Activated CD4-positive, alpha-beta T cell treated with anti-CD3 and anti-CD28 coated beads, Interleukin-2, Interleukin-4, amounts not matched to agents 100 ng/mL and 50 ng/mL, durations not matched to agents 16 hours and 8 hours (primary cell): ENCODE measurements at regions not wholly inside any gene's neighbourhood (a gene's known extent, or its start where the extent isn't known, plus 50 kb on each side); places are given as distances from the start of the nearest gene placed in this dataset.
"Not testable (repeated sequence)": the region's sequence is repeated elsewhere in the genome, so short reads cannot be mapped to it uniquely, and the experiment has no call there.

Source experiments
- DNase-seq: peaks from one replicate; pipeline ENCODE4 v3.0.0-alpha.2; 2020; ENCODE audit warnings: low spot score

DNA sequence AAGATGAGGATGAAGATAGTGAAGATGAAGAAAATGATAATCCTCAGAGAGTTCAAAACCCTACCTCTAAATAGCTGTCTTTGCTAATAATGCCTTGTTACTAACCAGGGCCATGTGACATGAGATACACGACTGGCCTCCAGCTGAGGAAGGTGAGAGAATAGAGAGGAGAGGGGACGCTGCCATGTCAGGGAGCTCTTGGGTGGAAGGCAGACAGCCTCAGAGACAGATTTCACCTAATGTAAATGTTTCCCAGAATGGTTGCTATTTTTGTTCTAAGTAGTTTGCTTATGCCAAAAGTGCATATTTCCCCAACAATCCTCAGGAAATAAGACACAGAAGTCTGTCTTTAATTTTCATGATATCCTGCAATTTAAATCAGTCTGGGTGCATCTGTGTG, 138.4 kb downstream of the ELOVL4 start:
- DNase-seq = no peak

- DNase-seq = not testable (repeated sequence)
Measured at GRCh38 chr6:79806661-79807060, 140.7 kb downstream of the ELOVL4 start.

- no peak for DNase-seq
Measured at GRCh38 chr6:79804732-79805131, 142.6 kb downstream of the ELOVL4 start.

DNA sequence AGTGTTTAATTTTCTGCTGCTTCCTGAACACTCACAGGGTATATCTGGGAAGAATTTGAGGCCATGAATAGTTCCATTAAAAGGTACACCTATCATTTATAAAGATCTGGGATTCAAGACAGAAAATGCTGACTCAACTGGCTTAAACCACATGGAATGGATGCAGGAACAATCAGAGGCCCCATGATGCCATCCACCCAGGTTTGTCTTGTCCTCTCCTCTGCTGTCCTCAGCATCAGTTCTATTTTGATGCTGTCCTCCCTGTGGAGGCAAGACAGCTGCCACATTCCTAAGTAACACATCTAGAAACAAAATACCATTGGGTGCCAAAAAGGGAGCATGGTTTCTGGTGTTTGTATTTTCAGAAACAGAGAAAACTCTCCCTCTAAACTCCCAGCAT, 143.4 kb downstream of the ELOVL4 start:
- DNase-seq = no peak

GRCh38 chr6:79802657-79803300, 144.6 kb downstream of the ELOVL4 start:
- DNase-seq = no peak

DNA sequence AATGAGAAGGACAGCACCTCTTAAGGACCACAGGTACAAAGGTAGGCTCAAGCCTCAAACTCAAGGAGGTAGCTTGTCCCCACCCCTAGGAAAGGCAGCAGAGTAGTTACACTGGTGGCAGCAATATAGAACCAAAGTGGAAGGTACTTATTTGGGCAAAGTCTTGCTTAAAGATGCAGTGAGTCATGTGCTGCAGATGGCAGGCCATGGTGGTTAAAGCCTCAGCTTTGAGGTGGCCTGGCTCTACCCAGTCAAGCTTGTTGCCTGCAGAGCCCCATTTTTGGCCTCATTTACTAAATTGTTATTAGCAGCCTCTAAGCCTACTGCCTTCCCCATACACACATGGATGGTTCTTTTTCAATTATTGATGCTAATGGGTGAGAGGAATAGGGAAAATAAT, 146.0 kb downstream of the ELOVL4 start:
- DNase-seq = no peak

GRCh38 chr6:79798841-79799240, 148.5 kb downstream of the ELOVL4 start:
- DNase-seq = no peak

DNA sequence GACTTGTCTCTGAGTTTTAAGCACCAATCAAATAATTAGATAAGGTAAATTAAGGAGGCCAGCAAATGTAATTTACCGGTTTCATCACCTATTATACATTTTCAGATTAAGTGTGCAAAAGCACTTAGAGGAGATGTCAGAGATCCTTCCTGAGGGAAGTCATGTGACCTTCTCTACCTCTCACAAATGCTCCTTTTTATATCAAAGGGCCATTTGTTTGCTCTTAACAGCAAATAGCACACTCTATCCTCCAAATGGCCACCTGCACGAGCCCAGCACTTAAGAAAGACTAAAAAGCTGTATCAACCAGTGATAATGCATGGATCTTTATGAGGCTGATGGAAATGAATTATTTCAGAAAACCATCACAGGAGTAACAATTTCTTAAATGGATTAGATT, 149.4 kb downstream of the ELOVL4 start:
- DNase-seq = no peak

DNA sequence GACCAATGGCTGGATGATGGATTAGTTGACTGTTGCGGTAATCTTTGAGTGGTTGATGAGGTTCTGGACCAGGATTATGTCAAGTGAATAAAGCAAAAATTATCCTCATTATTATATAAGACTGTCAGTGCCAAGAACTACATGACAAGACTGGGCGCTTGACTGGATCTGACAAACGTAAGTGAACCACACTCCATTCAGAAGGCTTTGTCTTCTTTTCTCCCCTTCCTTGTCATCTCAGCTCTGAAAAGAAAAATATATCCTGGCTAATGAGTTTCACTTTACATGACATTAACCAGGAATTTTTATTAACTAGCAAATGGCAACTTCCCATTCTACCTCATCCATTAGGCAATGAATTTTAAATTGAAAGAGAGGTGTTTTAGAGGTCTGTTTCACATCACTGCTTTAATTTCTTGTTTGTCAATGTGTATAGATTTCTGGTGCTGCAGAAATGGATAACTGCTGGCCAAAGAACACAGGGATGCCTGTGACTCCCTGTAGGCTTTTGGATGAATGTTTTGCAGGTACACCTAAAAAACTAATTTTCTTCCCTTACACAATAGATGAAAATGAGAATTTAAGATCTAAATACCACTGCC, 150.1 kb downstream of the ELOVL4 start:
- DNase-seq = no peak

DNA sequence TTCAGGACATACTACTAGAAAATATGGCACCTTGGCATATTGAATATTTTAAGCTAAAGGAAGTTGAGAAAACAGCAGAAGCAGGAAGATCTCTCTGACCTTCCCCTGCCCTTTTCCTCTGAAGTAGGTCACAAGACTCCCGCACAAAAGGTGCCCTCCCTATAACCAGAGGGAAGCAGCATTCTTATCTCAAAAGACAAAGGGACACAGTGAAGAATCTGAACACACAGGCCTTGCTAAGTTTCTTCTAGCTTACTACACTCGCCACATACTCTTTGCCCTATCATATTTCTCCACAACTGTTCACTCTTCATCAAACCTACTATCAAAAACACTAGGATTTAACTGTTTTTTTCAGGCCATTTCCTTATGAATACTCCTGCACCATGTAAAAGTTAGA, 151.2 kb downstream of the ELOVL4 start:
- DNase-seq = no peak

- DNase-seq = no peak
Measured at GRCh38 chr6:79789896-79790295, 157.5 kb downstream of the ELOVL4 start.

DNA sequence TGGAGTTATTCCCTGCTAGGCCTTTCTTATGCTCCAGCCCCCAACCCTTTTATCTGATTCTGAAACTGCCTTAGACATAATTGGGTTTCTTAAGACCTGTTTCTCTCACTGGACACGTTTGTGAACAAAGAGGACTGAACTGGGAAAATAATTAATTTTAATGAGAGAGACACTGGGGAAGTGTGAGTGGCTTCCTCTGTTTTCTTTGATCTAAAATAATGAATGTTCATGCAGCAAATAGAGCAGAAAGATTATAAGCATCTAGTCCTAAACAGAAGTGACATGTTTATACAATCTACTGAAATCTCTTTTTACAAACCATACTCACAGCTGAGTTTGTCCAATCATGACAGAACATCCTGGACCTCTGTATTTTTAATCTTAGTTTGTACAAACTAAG, 157.6 kb downstream of the SH3BGRL2 start:
- DNase-seq = no peak

GRCh38 chr6:79787626-79788025, 156.5 kb downstream of the SH3BGRL2 start:
- no peak for DNase-seq

- DNase-seq = no peak
Measured at GRCh38 chr6:79784395-79784753, 153.2 kb downstream of the SH3BGRL2 start.

DNA sequence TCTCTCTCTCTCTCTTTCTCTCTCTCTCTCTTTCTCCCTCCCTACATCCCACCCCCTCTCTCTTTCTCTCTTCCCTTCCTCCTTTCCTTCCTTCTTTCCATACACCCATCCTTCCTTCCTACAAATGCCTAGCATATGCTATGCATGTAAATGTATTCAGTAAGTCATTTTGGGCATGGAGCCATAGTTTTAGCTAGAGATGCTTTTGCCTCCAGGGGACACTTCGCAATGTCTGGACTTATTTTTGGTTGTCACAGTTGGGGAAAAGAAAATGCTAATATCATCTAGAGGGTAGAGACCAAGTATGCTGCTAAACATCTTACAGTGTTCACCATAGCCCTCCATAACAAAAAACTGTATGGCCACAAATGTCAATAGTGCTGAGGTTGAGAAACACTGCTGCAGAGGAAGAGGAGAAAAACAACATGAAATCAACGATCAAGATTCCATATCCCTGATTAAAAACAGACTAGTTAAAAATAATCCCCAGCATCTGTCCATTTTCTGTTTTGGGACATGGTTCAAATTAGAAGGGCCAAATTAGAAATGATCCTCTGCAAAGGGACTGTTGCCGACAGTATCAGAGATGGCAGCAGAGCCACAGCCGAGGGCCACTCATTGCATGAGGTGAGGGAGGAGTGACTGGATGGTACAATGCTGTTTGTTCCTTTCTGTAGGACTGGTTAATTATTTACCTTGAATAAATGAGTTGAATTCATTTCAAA, 152.7 kb downstream of the SH3BGRL2 start:
- DNase-seq = no peak

- no peak for DNase-seq
Measured at GRCh38 chr6:79782792-79783580, 151.9 kb downstream of the SH3BGRL2 start.

GRCh38 chr6:79781916-79782315, 150.8 kb downstream of the SH3BGRL2 start:
- DNase-seq = no peak

GRCh38 chr6:79780881-79781280, 149.8 kb downstream of the SH3BGRL2 start:
- no peak for DNase-seq

DNA sequence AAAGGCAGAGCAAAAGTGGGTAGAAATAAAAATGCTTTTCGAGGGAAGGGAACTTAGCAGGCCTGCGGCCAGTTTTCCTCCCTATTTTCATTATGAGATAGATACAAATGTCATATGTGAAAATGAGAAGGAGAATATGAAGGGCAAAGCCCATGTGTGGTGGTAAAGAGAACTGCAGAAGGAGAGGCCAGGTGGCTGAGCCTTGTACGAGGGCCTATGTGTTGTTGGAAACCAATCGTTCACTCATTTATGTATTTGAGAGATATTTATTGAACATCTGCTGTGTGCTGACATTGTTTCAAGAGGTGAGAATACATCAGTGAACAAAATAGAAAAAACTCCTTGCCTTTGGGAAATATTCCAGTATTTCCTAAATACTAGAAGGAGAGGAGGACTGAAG, 147.7 kb downstream of the SH3BGRL2 start:
- no peak for DNase-seq

DNA sequence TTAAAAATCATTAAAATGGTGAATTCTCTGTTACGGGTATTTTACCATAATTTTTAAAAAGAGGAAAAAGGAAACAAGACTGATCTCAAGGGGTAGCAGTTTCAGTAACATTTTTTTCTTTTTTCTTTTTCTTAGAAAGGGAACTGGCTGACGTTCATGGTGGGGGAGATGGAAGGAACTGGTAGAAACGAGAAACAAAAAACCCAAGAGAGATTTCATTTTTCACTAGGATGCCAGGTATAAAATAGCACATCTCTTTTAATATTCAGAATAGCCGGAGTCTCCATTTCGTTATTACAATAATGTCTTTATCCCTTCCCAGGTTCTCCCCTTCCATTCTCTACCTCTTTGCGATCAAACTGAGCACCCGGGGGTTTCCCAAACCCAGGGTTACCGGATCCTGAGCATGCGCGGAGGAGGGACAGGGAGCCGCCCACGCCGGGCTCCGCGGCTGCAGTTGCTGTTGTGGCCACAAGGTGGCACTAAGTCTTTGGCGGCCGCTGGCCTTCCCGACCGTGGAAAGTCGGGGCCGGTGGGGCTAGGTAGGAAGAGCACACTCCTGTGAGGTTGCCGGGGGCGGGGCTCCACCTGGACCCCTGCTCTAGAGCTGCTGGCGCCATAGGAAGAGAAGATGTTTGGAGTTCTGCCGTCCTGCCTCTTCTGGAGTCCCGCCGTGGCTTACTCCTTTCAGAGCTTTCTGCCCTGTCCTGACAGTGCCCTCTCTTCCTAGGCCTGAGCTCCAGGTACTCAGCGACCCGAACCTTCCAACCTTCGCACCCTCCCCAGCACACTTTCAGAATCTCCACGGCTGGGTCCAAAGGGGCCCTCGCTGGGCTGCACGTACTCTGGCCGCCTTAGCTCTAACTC, 146.8 kb downstream of the SH3BGRL2 start:
- DNase-seq = peak; percentile 88

DNA sequence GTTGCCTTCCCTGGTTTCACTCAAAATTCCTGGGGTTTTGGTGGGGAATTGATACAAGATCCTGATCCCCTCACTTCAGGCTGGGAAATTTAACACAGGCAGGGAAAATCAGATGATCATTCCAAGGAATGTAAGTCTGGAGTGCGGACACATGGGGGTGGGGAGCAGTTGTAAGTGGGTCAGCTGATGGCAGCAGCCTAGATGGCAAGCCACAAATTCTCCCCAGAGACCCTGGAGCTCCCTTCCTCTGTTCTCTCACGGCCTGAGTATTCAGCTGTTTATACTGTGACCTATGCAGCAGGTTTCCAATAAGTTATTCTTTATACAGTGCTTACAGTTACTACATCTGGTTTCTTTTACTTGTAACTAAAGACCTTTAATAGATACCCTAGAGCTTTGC, 144.9 kb downstream of the SH3BGRL2 start:
- DNase-seq = no peak

GRCh38 chr6:79775222-79775621, 144.1 kb downstream of the SH3BGRL2 start:
- DNase-seq = no peak
